Vagina (tissue), 2 donors: ENCODE measurements at regions not wholly inside any gene's neighbourhood (a gene's known extent, or its start where the extent isn't known, plus 50 kb on each side); places are given as distances from the start of the nearest gene placed in this dataset.

Source experiments
- POLR2A ChIP-seq, 2 donors: fragments of 450-650 bp; IDR thresholded peaks; one replicate each; pipeline ENCODE4 v1.6.1; 2017; ENCODE audit warnings: antibody characterized with exemption in 2 of 2, mild to moderate bottlenecking in 2 of 2, moderate library complexity in 2 of 2
- TF ChIP-seq, protein P1 (sequence below), 3 experiments: fragments of 450-650 bp in 2 of 3; fragments of 200-600 bp in 1 of 3; sonication (generic) in 1 of 3; IDR thresholded peaks; one replicate each; pipeline ENCODE4 v1.5.1; 2017 to 2019; ENCODE audit warnings: antibody characterized with exemption in 3 of 3, mild to moderate bottlenecking in 2 of 3, moderate library complexity in 2 of 3

DNA sequence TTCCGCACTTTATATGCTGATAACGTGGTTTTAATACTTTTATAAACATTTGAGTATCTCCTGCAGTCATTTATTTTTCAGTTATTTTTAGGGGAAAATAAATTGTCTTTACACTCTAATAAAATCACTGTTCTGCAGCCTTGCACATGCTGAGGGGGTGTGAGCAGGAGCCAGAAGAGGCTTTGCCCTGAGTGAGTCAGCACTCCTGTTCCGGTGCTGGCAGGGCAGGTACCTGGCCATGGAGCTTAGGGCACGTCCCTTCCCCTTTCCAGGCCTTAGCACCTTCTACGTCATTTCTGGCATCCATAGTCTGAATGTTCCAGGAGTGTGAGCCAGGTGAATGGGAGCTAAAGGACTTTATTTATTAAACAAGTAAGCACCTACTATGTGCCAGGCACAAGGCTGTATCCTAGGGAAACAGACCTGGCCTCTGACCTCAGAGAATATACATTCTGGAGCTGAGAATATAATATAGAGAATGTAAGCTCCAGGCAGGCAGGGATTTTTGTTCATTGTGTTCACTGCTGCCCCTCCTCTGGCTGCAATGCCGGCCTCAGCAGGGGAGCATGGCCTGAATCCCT lies 402.9 kb downstream of the PTPRU start:
- TF ChIP-seq, protein P1, sequence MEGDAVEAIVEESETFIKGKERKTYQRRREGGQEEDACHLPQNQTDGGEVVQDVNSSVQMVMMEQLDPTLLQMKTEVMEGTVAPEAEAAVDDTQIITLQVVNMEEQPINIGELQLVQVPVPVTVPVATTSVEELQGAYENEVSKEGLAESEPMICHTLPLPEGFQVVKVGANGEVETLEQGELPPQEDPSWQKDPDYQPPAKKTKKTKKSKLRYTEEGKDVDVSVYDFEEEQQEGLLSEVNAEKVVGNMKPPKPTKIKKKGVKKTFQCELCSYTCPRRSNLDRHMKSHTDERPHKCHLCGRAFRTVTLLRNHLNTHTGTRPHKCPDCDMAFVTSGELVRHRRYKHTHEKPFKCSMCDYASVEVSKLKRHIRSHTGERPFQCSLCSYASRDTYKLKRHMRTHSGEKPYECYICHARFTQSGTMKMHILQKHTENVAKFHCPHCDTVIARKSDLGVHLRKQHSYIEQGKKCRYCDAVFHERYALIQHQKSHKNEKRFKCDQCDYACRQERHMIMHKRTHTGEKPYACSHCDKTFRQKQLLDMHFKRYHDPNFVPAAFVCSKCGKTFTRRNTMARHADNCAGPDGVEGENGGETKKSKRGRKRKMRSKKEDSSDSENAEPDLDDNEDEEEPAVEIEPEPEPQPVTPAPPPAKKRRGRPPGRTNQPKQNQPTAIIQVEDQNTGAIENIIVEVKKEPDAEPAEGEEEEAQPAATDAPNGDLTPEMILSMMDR (IDR thresholded peaks at IDR 0.05) = no peak
- no peak for TF ChIP-seq POLR2A (IDR thresholded peaks at IDR 0.05)
